AG04449 (cell line): ENCODE measurements at regions not wholly inside any gene's neighbourhood (a gene's known extent, or its start where the extent isn't known, plus 50 kb on each side); places are given as distances from the start of the nearest gene placed in this dataset.

Source experiments
- CTCF ChIA-PET: fragments of 350-600 bp; formaldehyde crosslinking; extraction: SDS; loops from one replicate; lab custom pipeline; 2021; ENCODE audit warnings: antibody characterized with exemption; lab: Yijun Ruan, JAX
- POLR2A ChIA-PET: fragments of 400-600, 350-600 bp; formaldehyde crosslinking; extraction: SDS; loops from one replicate; lab custom pipeline; 2020; ENCODE audit warnings: antibody characterized with exemption, inconsistent platforms; lab: Yijun Ruan, JAX
- DNase-seq: peaks from one replicate; pipeline ENCODE4 v3.0.0-alpha.2; 2010; ENCODE audit warnings: low read depth, low spot score
- H3K4me3 ChIP-seq: 2 replicates; pipeline ENCODE4 v1.5.1; 2011; ENCODE audit warnings: low read depth, mild to moderate bottlenecking, control low read depth, low read length
- CTCF ChIP-seq: IDR thresholded peaks from one replicate; pipeline ENCODE4 v1.5.1; 2011; ENCODE audit warnings: mild to moderate bottlenecking, moderate library complexity, low read length, control low read depth, inconsistent platforms; ENCODE audit not compliant: insufficient read depth; ENCODE audit errors: missing control alignments

GRCh38 chr11:79894111-79894510 lies 453.3 kb upstream of the TENM4 start:
- no peak for DNase-seq
- no peak for TF ChIP-seq CTCF
- POLR2A ChIA-PET = no interaction called here
- no peak overlapping the region for H3K4me3 ChIP-seq
- CTCF ChIA-PET = no interaction called here

GRCh38 chr11:79890272-79890671 lies 449.4 kb upstream of the TENM4 start:
- DNase-seq = no peak
- TF ChIP-seq CTCF = no peak
- no peak overlapping the region for H3K4me3 ChIP-seq
- POLR2A ChIA-PET = no interaction called here
- CTCF ChIA-PET = no interaction called here

GRCh38 chr11:79864882-79865281 lies 424.1 kb upstream of the TENM4 start:
- no peak for TF ChIP-seq CTCF
- ChIA-PET POLR2A (no interaction called here), CTCF (no interaction called here)
- no peak for DNase-seq
- H3K4me3 ChIP-seq = no peak overlapping the region

- H3K4me3 ChIP-seq = no peak overlapping the region
- POLR2A ChIA-PET = no interaction called here
- TF ChIP-seq CTCF = no peak
- CTCF ChIA-PET = no interaction called here
- DNase-seq = no peak
Observed at GRCh38 chr11:79860336-79860735, 419.5 kb upstream of the TENM4 start.

- ChIA-PET POLR2A (no interaction called here), CTCF (no interaction called here)
- no peak for TF ChIP-seq CTCF
Observed at GRCh38 chr11:79857377-79858214, 416.8 kb upstream of the TENM4 start.

GRCh38 chr11:79852176-79852575 lies 411.3 kb upstream of the TENM4 start:
- H3K4me3 ChIP-seq = no peak overlapping the region
- ChIA-PET POLR2A (no interaction called here), CTCF (no interaction called here)
- no peak for DNase-seq
- no peak for TF ChIP-seq CTCF

More at GRCh38 chr11:79857377-79858214, 416.8 kb upstream of the TENM4 start:
- DNase-seq = no peak
- H3K4me3 ChIP-seq = no peak overlapping the region
